ENCODE measurements at regions not wholly inside any gene's neighbourhood (a gene's known extent, or its start where the extent isn't known, plus 50 kb on each side); places are given as distances from the start of the nearest gene placed in this dataset.
"Not testable (repeated sequence)": the region's sequence is repeated elsewhere in the genome, so short reads cannot be mapped to it uniquely, and the experiment has no call there.

DNA sequence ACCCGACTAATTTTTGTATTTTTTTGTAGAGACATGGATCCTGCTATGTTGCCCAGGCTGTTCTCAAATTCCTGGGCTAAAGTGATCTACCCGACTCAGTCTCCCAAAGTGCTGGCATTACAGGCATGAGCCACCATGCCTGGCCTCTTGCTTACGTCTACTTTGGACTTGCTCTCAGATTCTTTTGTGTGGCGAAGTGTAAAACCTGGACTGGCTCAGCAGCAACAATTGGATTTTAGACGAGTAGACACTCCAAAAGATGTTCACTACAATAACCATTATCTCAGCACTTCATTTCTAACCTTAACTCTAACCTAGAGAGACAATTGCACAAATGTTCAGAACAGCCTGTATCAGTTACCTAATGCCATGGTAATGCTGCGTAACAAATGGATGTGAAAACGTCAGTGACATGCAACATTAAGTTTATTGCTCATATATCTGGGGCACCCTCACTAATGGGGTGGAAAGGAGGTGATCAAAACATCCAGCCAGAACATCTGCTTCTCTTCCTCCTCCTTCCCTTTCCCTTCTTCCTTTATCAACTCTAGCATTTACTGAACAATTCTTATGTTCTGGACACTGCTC lies 124.9 kb upstream of the MRI1 start:
- no peak for DNase-seq (ENCODE audit: low read depth, low spot score)
- Histone ChIP-seq H3K9me3 (ENCODE audit: low read depth, low read length) (no peaks in the 10 kb centered on the region), H3K4me3 (no peak overlapping the region), H3K27ac (no peak overlapping the region), H3K9ac (ENCODE audit: insufficient read length) (no peak overlapping the region), H3K36me3 (ENCODE audit: insufficient read depth, low read length) (no peaks in the 10 kb centered on the region)
- TF ChIP-seq FOXP2 (optimal IDR thresholded peaks at IDR 0.05; ENCODE audit: control extremely low read depth, extremely low read length, insufficient read depth) (no peak), EZH2 (IDR thresholded peaks at IDR 0.05) (no peak), POLR2AphosphoS5 (IDR thresholded peaks at IDR 0.05; ENCODE audit: borderline replicate concordance, low read depth, low read length) (no peak)

DNA sequence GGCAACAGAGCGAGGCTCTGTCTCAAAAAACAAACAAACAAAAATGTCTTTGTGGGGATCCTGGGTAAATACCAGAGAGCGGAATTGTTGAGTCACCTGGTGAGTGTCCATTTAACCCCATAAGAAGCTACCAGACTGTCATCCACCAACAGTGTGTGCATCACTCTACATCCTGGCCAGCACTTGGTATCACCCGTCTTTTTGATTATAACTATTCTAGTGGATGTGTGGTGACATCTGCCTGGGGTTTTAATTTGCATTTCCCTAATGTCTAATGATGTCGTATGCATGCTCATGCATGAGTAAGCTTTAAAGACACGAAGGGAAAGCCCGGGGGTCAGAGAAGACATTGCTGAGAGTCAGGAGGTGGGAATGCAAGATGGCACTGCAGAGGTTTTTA lies 126.7 kb upstream of the MRI1 start:
- TF ChIP-seq POLR2AphosphoS5 (IDR thresholded peaks at IDR 0.05; ENCODE audit: borderline replicate concordance, low read depth, low read length) (no peak), FOXP2 (optimal IDR thresholded peaks at IDR 0.05; ENCODE audit: control extremely low read depth, extremely low read length, insufficient read depth) (no peak), EZH2 (IDR thresholded peaks at IDR 0.05) (no peak)
- no peak overlapping the region for H3K9ac ChIP-seq (ENCODE audit: insufficient read length)
- no peak for DNase-seq (ENCODE audit: low read depth, low spot score)
- no peak overlapping the region for H3K27ac ChIP-seq
- no peak overlapping the region for H3K4me3 ChIP-seq
- H3K36me3 ChIP-seq (ENCODE audit: insufficient read depth, low read length): no peaks in the 10 kb centered on the region
- H3K9me3 ChIP-seq (ENCODE audit: low read depth, low read length): no peaks in the 10 kb centered on the region

DNA sequence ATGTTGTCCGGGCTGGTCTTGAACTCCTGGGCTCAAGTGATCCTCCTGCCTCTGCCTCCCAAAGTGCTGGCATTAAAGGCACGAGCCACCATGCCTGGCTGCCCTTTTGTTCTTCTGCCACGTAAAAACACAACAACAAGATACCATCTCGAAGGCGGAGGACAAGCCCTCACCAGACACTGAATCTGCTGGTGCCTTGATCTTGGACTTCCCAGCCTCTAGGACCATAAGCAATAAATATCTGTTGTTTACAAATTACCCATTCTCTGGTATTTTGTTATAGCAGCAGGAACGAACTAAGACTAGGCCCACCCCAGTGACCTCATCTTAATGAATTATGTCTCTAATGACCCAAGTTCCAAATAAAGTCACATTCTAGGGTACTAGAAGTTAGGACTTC lies 128.4 kb upstream of the CACNA1A start:
- Histone ChIP-seq H3K9me3 (ENCODE audit: low read depth, low read length) (no peaks in the 10 kb centered on the region; the same call in 1 of the 2 replicates), H3K36me3 (ENCODE audit: insufficient read depth, low read length) (no peaks in the 10 kb centered on the region)
- no peak for DNase-seq (ENCODE audit: low read depth, low spot score)

DNA sequence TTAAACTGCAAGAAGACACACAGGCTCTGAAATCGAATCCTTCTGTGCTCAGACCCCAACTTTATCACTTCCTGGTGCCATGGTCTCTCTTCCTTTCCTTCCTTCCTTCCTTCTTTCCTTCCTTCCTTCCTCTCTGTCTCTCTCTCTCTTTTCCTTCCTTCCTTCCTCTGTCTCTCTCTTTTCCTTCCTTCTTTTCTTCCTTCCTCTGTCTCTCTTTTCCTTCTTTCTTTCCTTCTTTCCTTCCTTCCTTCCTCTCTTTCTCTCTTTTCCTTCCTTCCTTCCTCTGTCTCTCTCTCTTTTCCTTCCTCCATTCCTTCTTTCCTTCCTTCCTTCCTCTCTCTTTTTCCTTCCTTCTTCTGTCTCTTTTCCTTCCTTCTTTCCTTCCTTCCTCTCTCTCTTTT lies 127.2 kb upstream of the CACNA1A start:
- H3K9ac ChIP-seq (ENCODE audit: insufficient read length): no peak overlapping the region
- DNase-seq (ENCODE audit: low read depth, low spot score): no peak
- H3K36me3 ChIP-seq (ENCODE audit: insufficient read depth, low read length): no peaks in the 10 kb centered on the region
- peak overlapping the region; percentile 64 for H3K4me3 ChIP-seq
- peak overlapping the region; percentile 91 for H3K27ac ChIP-seq
- TF ChIP-seq FOXP2 (optimal IDR thresholded peaks at IDR 0.05; ENCODE audit: control extremely low read depth, extremely low read length, insufficient read depth): no peak
- no peak for TF ChIP-seq POLR2AphosphoS5 (IDR thresholded peaks at IDR 0.05; ENCODE audit: borderline replicate concordance, low read depth, low read length)
- TF ChIP-seq EZH2 (IDR thresholded peaks at IDR 0.05): no peak
- no peaks in the 10 kb centered on the region; the same call in 1 of the 2 replicates for H3K9me3 ChIP-seq (ENCODE audit: low read depth, low read length)

More for the DNA sequence above, 128.4 kb upstream of the CACNA1A start:
- TF ChIP-seq FOXP2 (optimal IDR thresholded peaks at IDR 0.05; ENCODE audit: control extremely low read depth, extremely low read length, insufficient read depth) (no peak), EZH2 (IDR thresholded peaks at IDR 0.05) (no peak), POLR2AphosphoS5 (IDR thresholded peaks at IDR 0.05; ENCODE audit: borderline replicate concordance, low read depth, low read length) (no peak)
- Histone ChIP-seq H3K27ac (no peak overlapping the region), H3K4me3 (no peak overlapping the region), H3K9ac (ENCODE audit: insufficient read length) (no peak overlapping the region)

DNA sequence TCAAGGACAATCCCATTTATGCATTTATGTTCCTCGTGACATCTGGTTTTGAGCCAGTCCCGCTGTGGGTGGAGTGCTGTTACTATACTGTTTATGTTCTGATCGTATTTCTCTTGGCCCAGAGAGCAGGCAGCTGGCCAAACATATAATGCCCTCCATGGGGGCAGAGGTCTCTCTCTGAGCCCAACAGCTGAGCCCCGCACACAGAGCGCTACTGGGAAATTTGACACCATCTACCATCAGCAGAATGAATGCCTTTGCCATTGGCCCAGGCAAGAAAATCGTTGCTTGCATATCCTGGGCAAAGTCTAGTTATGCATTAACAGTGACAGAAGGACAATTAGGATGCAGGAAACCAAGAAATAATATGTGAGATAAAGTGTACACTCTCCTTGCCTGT lies 126.8 kb upstream of the CACNA1A start:
- no peak overlapping the region for H3K9ac ChIP-seq (ENCODE audit: insufficient read length)
- no peak for DNase-seq (ENCODE audit: low read depth, low spot score)
- no peaks in the 10 kb centered on the region for H3K36me3 ChIP-seq (ENCODE audit: insufficient read depth, low read length)
- peak overlapping the region; percentile 64 for H3K4me3 ChIP-seq
- no peaks in the 10 kb centered on the region; the same call in 1 of the 2 replicates for H3K9me3 ChIP-seq (ENCODE audit: low read depth, low read length)
- no peak for TF ChIP-seq POLR2AphosphoS5 (IDR thresholded peaks at IDR 0.05; ENCODE audit: borderline replicate concordance, low read depth, low read length)
- TF ChIP-seq EZH2 (IDR thresholded peaks at IDR 0.05): no peak
- TF ChIP-seq FOXP2 (optimal IDR thresholded peaks at IDR 0.05; ENCODE audit: control extremely low read depth, extremely low read length, insufficient read depth): no peak
- H3K27ac ChIP-seq: peak overlapping the region; percentile 91

DNA sequence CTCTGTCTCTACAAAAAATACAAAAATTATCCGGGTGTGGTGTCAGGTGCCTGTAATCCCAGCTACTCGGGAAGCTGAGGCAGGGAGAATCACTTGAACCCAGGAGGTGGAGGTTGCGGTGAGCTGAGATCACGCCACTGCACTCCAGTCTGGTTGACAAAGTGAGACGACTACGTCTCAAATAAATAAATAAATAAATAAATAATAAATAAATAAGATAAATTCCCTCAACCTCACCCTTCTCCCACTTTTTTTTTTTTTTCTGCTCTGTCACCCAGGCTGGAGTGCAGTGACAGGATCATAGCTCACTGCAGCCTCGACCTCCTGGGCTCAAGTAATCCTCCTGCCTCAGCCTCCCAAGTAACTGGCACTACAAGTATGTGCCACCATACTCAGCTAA lies 125.9 kb upstream of the CACNA1A start:
- not testable (repeated sequence) for H3K9ac ChIP-seq (ENCODE audit: insufficient read length); H3K36me3 ChIP-seq (ENCODE audit: insufficient read depth, low read length); DNase-seq (ENCODE audit: low read depth, low spot score); H3K9me3 ChIP-seq (ENCODE audit: low read depth, low read length); H3K4me3 ChIP-seq
- H3K27ac ChIP-seq: 0 out of 2 replicates have a peak overlapping the region, but pooled peaks have one; percentile 57

GRCh38 chr19:13629687-13630357 lies 123.5 kb upstream of the CACNA1A start:
- Histone ChIP-seq H3K36me3 (ENCODE audit: insufficient read depth, low read length) (no peaks in the 10 kb centered on the region), H3K27ac (peak overlapping the region; percentile 42; the same call in 1 of the 2 replicates), H3K9ac (ENCODE audit: insufficient read length) (no peak overlapping the region), H3K9me3 (ENCODE audit: low read depth, low read length) (no peaks in the 10 kb centered on the region; the same call in 1 of the 2 replicates), H3K4me3 (no peak overlapping the region)
- DNase-seq (ENCODE audit: low read depth, low spot score): no peak
- TF ChIP-seq FOXP2 (optimal IDR thresholded peaks at IDR 0.05; ENCODE audit: control extremely low read depth, extremely low read length, insufficient read depth): no peak
- TF ChIP-seq EZH2 (IDR thresholded peaks at IDR 0.05): no peak
- TF ChIP-seq POLR2AphosphoS5 (IDR thresholded peaks at IDR 0.05; ENCODE audit: borderline replicate concordance, low read depth, low read length): no peak

- no peaks in the 10 kb centered on the region; the same call in 1 of the 2 replicates for H3K9me3 ChIP-seq (ENCODE audit: low read depth, low read length)
- no peak for DNase-seq (ENCODE audit: low read depth, low spot score)
- H3K27ac ChIP-seq: no peak overlapping the region
- no peaks in the 10 kb centered on the region for H3K36me3 ChIP-seq (ENCODE audit: insufficient read depth, low read length)
- no peak for TF ChIP-seq FOXP2 (optimal IDR thresholded peaks at IDR 0.05; ENCODE audit: control extremely low read depth, extremely low read length, insufficient read depth)
- no peak for TF ChIP-seq EZH2 (IDR thresholded peaks at IDR 0.05)
- TF ChIP-seq POLR2AphosphoS5 (IDR thresholded peaks at IDR 0.05; ENCODE audit: borderline replicate concordance, low read depth, low read length): no peak
- no peak overlapping the region for H3K9ac ChIP-seq (ENCODE audit: insufficient read length)
- no peak overlapping the region for H3K4me3 ChIP-seq
Measured at GRCh38 chr19:13627531-13627930, 121.3 kb upstream of the CACNA1A start.

All from SK-N-MC (cell line).